GM23338 (cell line): ENCODE measurements at regions not wholly inside any gene's neighbourhood (a gene's known extent, or its start where the extent isn't known, plus 50 kb on each side); places are given as distances from the start of the nearest gene placed in this dataset.

Experiments used
- CREB1 ChIP-seq: fragments of 250-450 bp; sonication (Bioruptor Pico); IDR thresholded peaks from 2 replicates; pipeline ENCODE4 v1.5.0; 2020; ENCODE audit warnings: low read depth, mild to moderate bottlenecking, moderate library complexity
- ETS1 ChIP-seq: IDR thresholded peaks from 2 replicates; pipeline ENCODE4 v1.6.1; 2016; ENCODE audit warnings: antibody characterized with exemption
- EZH2 ChIP-seq: fragments of 200-600 bp; sonication (generic); IDR thresholded peaks from one replicate; pipeline ENCODE4 v1.8.0; 2017; ENCODE audit warnings: antibody characterized with exemption, mild to moderate bottlenecking, low read depth; ENCODE audit not compliant: unreplicated experiment
- JUNB ChIP-seq: IDR thresholded peaks from one replicate; pipeline ENCODE4 v1.6.1; 2016; ENCODE audit warnings: antibody characterized with exemption; ENCODE audit not compliant: unreplicated experiment
- POLR2AphosphoS5 ChIP-seq: IDR thresholded peaks from 2 replicates; pipeline ENCODE4 v1.6.1; 2016; ENCODE audit warnings: antibody characterized with exemption, low read depth
- REST ChIP-seq: IDR thresholded peaks from one replicate; pipeline ENCODE4 v1.6.1; 2018; ENCODE audit warnings: antibody characterized with exemption; ENCODE audit not compliant: unreplicated experiment
- STAT1 ChIP-seq: IDR thresholded peaks from one replicate; pipeline ENCODE4 v1.6.1; 2016; ENCODE audit warnings: antibody characterized with exemption; ENCODE audit not compliant: unreplicated experiment
- ZNF331 ChIP-seq: fragments of 250-450 bp; sonication (Bioruptor Pico); IDR thresholded peaks from 2 replicates; pipeline ENCODE4 v1.5.0; 2020; ENCODE audit warnings: low read depth, mild to moderate bottlenecking, moderate library complexity
- TF ChIP-seq, protein P1 (sequence below): fragments of 250-450 bp; sonication (Bioruptor Pico); IDR thresholded peaks from 2 replicates; pipeline ENCODE4 v1.5.0; 2020; ENCODE audit warnings: mild to moderate bottlenecking, moderate library complexity

- TF ChIP-seq, protein P1, sequence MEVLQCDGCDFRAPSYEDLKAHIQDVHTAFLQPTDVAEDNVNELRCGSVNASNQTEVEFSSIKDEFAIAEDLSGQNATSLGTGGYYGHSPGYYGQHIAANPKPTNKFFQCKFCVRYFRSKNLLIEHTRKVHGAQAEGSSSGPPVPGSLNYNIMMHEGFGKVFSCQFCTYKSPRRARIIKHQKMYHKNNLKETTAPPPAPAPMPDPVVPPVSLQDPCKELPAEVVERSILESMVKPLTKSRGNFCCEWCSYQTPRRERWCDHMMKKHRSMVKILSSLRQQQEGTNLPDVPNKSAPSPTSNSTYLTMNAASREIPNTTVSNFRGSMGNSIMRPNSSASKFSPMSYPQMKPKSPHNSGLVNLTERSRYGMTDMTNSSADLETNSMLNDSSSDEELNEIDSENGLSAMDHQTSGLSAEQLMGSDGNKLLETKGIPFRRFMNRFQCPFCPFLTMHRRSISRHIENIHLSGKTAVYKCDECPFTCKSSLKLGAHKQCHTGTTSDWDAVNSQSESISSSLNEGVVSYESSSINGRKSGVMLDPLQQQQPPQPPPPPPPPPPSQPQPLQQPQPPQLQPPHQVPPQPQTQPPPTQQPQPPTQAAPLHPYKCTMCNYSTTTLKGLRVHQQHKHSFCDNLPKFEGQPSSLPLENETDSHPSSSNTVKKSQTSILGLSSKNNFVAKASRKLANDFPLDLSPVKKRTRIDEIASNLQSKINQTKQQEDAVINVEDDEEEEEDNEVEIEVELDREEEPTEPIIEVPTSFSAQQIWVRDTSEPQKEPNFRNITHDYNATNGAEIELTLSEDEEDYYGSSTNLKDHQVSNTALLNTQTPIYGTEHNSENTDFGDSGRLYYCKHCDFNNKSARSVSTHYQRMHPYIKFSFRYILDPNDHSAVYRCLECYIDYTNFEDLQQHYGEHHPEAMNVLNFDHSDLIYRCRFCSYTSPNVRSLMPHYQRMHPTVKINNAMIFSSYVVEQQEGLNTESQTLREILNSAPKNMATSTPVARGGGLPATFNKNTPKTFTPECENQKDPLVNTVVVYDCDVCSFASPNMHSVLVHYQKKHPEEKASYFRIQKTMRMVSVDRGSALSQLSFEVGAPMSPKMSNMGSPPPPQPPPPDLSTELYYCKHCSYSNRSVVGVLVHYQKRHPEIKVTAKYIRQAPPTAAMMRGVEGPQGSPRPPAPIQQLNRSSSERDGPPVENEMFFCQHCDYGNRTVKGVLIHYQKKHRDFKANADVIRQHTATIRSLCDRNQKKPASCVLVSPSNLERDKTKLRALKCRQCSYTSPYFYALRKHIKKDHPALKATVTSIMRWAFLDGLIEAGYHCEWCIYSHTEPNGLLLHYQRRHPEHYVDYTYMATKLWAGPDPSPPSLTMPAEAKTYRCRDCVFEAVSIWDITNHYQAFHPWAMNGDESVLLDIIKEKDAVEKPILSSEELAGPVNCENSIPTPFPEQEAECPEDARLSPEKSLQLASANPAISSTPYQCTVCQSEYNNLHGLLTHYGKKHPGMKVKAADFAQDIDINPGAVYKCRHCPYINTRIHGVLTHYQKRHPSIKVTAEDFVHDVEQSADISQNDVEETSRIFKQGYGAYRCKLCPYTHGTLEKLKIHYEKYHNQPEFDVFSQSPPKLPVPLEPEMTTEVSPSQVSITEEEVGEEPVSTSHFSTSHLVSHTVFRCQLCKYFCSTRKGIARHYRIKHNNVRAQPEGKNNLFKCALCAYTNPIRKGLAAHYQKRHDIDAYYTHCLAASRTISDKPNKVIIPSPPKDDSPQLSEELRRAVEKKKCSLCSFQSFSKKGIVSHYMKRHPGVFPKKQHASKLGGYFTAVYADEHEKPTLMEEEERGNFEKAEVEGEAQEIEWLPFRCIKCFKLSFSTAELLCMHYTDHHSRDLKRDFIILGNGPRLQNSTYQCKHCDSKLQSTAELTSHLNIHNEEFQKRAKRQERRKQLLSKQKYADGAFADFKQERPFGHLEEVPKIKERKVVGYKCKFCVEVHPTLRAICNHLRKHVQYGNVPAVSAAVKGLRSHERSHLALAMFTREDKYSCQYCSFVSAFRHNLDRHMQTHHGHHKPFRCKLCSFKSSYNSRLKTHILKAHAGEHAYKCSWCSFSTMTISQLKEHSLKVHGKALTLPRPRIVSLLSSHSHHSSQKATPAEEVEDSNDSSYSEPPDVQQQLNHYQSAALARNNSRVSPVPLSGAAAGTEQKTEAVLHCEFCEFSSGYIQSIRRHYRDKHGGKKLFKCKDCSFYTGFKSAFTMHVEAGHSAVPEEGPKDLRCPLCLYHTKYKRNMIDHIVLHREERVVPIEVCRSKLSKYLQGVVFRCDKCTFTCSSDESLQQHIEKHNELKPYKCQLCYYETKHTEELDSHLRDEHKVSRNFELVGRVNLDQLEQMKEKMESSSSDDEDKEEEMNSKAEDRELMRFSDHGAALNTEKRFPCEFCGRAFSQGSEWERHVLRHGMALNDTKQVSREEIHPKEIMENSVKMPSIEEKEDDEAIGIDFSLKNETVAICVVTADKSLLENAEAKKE (CRISPR knock-in tag), result no peak
- TF ChIP-seq CREB1 (CRISPR knock-in tag) (no peak), ZNF331 (CRISPR knock-in tag) (no peak), JUNB (no peak), POLR2AphosphoS5 (no peak), EZH2 (no peak), ETS1 (no peak), REST (no peak), STAT1 (no peak)
Measured at GRCh38 chr20:24131281-24131680, 142.7 kb upstream of the GGTLC1 start (continued).
